GM21529 (cell line): ENCODE measurements at regions not wholly inside any gene's neighbourhood (a gene's known extent, or its start where the extent isn't known, plus 50 kb on each side); places are given as distances from the start of the nearest gene placed in this dataset.
"Not testable (repeated sequence)": the region's sequence is repeated elsewhere in the genome, so short reads cannot be mapped to it uniquely, and the experiment has no call there.

Experiments
- ATAC-seq: cut with Tn5 transposase; IDR thresholded peaks from one replicate; pipeline ENCODE4 v1.9.1; 2021; ENCODE audit not compliant: unreplicated experiment

DNA sequence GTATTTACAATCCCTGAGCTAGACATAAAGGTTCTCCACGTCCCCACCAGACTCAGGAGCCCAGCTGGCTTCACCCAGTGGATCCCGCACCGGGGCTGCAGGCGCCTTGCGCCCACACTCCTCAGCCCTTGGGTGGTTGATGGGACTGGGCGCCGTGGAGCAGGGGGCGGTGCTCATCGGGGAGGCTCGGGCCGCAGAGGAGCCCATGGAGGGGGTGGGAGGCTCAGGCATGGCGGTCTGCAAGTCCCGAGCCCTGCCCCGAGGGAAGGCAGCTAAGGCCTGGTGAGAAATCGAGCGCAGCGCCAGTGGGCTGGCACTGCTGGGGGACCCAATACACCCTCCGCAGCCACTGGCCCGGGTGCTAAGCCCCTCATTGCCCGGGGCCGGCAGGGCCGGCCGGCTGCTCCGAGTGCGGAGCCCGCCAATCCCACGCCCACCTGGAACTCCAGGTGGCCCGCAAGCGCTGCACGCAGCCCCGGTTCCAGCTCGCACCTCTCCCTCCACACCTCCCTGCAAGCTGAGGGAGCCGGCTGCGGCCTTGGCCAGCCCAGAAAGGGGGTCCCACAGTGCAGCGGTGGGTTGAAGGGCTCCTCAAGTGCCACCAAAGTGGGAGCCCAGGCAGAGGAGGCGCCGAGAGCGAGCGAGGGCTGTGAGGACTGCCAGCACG lies 260.9 kb upstream of the BTG1 start:
- not testable (repeated sequence) for ATAC-seq

DNA sequence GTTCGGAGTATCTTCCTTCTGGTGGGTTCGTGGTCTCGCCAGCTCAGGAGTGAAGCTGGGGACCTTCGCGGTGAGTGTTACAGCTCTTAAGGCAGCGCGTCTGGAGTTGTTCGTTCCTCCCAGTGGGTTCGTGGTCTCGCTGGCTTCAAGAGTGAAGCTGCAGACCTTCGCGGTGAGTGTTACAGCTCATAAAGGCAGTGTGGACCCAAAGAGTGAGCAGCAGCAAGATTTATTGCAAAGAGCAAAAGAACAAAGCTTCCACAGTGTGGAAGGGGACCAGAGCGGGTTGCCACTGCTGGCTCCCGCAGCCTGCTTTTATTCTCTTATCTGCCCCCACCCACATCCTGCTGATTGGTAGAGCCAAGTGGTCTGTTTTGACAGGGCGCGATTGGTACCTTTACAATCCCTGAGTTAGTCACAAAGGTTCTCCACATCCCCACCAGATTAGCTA lies 260.2 kb upstream of the BTG1 start:
- ATAC-seq = not testable (repeated sequence)

DNA sequence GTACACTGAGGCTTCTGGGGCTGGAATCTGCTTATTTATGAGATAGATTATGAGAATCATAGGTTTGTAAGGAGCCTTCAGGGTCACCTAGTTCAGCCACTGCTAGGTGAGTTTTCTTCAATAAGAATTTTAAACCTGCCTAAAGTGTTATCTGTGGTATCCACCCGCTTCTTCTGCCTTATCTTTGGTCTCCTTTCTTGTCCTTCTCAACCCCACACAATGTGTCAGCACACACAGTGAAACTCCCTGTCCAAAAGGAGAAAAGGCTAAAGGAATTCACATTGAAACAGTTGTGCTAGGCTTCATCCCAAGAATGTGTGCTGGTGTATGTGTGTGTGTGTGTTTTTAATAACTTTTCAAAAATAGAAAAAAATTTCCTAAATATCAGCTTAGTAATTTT lies 259.3 kb upstream of the BTG1 start:
- ATAC-seq = no peak

DNA sequence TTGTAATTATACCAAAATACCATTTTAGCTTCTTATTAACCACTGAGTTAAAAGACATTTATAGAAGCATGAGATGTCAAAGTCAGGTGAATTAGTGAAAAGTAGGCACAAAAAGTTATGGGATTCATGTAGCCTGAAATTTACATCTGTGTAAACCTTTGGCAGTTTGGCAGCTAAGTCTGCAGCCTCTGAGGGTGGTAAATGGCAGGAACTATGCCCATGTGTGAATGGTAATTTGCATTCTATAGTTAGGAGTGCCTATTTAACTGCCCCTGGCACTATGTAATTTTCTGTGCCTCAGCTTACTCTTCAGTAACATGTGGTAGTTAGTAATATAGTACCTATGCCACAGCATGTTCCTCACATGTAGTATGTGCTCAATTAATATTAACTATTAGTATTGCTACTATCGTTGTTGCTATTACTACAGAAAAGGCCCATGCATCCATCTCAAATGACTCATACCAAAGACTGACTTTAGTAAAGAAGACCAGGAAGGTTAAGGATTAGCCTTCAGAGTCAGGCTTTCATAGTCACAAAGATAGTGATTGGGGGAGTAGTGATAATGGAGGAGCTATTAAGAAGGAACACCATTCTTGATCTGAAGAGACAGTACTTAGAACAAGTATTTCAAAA lies 258.7 kb upstream of the BTG1 start:
- no peak for ATAC-seq

DNA sequence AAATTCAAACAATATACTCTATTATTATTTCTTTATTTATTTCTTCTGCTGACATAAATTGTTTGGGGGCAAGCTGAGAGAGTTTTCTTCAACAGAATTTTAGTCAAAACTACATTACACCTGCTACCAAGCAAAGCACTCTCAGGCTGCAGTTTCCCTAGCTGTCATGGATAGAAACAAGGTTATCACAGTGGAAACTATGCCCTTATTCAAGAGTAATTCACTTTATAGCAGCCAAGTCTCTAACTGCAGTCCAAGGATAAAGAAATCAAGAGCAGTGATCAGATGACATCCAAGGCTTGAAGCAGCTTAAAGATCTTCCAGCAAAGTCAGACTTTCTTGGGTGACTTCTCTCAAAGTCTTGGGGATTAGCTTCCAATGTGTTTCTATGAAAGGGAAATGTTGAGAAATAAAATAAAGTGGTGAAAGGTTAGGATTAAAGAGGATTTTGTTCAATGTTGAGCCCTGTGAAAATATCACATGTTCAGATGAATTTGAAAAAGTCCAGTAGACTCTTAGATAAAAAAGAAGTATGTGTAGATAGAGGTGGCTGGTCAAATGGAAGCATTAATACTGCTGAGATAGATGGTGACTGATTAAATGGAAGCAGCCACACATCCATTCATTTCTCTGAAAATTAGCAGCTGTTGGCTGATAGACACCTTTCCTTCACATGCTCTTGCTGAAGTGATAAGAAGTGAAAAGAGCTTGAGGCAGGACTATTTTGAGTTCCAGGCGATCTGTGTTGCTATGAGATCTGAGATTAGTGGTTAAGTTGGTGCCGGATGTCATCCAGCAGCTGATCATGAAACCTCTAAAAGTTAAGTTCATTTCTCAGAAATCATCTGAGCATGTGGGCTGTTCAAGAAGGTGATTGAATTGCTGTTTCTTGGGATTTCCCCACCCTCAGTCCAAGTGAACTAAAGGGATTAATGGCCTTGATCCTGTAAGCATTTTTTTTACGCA lies 257.8 kb upstream of the BTG1 start:
- peak; percentile 88 for ATAC-seq

DNA sequence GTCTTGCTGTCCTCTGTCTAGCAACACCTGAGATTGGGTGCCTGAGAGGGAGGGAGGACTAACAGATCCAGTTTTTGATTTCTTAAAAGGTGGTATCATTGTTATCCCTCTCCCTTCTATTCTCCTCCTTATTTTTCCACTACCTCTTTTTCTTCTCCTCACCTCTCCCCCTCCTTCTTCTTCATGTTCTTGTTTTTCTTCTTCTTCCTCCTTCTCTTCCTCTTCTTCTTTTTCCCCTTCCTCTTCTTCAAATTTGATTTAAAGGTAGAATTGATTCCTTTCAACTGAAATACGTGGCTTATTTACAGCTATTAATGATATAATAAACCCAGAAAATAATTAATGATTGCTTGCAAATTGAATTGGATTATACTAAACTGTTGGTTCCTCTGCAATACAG lies 256.8 kb upstream of the BTG1 start:
- ATAC-seq = no peak

DNA sequence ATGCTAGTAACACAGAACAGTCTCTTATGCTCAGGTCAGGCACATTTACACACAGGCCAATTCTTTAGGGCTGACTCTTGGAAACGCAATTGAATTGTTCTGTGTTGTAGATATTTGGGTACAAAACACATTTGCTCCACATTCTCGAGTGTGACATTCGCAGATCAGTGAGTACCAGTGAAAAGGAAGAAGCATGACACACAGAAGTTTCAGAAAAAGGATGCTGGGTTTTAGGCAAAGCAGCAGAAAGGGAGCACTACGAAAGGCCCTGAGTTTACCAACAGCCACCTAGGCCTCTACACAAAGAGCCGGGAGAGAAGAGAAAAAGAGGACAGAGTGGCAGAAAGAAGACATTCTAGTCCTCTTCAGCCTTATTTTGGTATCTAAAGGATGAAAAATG lies 254.4 kb upstream of the BTG1 start:
- peak; percentile 31 for ATAC-seq

DNA sequence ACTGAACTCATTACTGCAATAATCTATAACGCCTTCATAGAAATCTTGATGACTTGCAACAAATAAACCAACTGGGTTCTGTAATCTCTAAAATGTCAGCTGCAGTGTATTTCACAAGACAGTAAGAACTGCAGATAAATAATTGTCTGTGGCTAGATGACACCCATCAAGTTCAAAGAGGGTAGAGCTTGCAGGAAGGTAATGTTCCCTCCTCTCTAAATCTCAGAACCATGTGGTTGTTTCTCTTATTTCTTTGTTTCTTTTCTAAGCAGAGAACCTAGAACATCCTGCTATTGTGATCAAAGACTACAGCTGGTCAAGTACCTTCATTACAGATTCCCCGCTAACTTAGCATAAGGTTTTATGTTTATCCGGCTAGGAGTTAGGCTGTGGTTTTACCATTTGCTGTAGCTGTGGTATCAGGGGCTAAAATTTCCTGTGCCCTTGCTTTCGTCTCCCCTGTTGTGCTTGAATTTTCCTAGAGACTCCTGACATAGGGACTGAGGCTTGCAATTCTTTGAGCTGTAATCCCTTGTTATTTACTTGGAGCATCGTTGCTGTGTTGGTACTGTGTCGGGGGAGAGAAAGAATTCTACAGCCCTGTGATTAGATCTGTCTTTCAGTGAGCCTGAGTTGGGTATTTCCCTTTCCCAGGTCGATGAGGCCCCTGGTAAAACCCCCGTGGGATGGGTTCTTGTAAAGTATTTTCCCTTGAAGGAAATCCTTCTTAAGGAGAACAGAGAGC lies 253.1 kb upstream of the BTG1 start:
- peak; percentile 38 for ATAC-seq

DNA sequence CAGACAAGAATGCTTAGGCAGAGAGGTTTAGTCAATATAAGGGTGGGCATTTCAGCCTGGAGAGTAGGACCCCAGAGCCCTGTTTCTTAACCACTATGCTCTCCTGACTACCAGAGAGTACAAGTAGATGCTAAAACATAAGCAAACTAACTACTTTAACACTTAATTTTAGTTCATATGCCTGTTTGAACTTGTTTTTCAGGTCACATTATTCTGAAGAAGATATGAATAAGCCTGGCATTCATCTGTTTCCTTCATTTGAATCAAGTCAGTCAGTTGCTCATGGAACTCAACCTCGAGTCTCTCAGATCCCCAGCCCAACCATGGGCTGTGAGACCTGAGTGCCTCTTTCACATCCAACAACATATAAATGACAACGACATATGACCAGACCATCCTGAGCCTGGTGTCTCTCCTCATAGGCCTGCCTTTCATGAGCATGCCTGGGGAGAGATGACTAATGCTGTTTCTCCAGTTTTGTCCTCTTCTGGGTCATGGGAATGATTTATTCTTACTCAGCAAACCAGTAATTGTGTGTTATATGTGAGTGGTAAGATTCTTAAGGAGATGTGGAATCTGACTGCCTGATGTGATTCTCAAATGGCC lies 251.1 kb upstream of the BTG1 start:
- ATAC-seq = no peak

DNA sequence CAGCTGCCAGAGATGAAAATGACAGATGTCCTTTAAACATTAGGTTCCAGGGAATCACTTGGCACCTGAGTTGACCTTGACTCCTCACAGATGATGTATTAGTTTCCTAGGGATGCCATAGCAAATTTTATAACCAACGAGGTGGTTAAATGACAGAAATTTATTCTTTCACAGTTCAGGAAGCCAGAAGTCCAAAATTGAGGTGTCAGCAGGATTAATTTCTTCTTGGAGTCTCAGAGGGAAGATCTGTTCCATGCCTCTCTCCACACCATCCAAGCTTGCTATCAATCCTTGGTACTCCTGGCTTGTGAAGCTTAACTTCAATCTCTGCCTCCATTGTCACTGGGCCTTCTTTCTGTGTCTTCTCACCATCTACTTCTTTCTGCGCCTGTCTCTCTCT lies 249.7 kb upstream of the BTG1 start:
- no peak for ATAC-seq

DNA sequence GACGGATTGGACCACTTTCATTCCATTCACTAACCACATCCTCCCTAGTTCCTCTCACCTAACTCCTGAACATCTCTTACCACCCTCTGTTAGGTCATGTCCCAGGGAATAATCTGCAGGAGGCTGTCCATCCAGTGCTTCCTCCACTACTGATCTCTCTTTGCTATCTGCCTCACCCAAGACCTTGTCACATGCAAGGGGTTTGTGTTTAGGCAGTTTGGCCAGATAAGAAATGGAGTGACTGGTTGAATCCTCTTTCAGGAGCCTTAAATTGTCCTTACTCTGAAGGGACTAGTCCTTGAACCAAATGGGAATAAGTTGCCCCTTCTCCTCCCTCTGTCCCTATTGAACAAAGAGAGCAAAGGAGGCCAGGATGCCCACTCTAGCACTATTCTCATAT lies 249.2 kb upstream of the BTG1 start:
- no peak for ATAC-seq

DNA sequence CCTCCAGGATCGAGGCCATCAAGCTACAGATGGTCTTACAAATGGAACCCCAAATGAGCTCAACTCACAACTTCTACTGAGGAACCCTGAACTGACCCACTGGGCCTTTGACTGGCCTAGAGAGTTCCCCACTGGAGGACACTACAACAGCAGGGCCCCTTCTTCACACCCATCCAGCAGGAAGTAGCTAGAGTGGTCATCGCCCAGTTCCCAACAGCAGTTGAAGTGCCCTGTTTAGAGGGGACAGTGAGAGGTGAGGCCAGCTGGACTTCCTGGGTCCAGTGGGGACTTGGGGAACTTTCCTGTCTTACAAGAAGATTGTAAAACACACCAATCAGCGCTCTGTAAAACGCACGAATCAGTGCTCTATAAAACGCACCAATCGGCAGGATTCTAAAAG lies 247.9 kb upstream of the BTG1 start:
- ATAC-seq = no peak

DNA sequence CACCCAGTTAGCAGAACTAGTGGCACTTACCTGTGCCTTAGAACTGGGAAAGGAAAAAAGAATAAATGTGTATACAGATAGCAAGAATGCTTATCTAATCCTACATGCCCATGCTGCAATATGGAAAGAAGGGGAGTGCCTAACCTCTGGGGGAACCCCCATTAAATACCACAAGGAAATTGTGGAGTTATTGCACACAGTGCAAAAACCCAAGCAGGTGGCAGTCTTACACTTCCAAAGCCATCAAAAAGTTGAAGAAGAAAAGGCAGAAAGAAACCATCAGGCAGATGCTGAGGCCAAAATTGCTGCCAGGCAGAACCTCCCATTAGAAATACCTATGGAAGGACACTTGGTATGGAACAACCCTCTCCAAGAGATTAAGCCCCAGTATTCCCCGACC lies 246.1 kb upstream of the BTG1 start:
- not testable (repeated sequence) for ATAC-seq

DNA sequence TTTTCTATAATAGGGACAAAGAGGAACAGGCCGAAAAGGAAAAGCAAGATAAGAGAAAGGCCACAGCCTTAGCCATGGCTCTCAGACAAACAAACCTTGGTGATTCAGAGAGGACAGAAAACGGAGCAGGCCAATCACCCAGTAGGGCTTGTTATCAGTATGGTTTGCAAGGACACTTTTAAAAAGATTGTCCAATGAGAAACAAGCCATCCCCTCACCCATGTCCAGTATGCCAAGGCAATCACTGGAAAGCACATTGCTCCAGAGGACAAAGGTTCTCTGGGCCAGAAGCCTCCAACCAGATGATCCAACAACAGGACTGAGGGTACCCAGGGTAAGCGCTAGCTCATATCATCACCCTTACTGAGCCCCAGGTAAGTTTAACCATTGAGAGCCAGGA lies 243.8 kb upstream of the BTG1 start:
- ATAC-seq = no peak

DNA sequence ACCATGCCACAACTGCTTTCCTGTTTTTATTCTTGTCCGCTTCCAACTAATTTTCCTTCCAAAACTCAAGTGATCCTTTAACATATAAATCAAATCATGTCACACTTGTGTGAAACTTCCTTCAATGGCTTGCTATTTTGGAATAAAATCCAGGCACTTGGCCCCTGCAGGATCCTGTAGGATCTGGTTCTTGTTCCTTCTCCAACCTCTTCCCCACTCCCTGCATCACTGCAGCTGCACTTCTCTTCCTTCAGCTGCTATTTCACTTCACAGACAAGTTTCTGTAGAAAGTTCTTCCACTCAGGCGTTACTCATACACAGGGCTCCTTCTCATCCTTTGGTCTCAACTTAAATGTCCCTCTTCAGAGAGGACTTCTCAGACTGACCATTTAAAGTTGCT lies 239.7 kb upstream of the BTG1 start:
- ATAC-seq = no peak

DNA sequence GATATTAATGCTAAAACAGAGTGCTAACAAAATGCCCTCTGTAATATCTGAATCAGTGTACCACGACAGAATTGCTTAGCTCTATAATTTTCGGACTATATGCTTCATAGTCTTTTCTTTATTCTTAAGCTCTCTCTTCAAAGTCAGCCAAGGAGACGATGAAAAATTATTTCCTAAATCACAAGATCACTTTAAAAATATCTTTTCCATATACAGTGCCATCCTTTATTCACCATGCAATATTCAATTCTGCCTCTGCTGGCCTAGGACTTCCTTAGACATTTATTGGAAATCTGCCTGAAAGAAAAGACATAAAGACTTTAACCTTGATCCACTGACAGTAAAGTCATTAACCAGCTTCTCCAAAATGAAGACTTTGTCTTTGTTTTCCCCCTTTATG lies 238.9 kb upstream of the BTG1 start:
- ATAC-seq = no peak

DNA sequence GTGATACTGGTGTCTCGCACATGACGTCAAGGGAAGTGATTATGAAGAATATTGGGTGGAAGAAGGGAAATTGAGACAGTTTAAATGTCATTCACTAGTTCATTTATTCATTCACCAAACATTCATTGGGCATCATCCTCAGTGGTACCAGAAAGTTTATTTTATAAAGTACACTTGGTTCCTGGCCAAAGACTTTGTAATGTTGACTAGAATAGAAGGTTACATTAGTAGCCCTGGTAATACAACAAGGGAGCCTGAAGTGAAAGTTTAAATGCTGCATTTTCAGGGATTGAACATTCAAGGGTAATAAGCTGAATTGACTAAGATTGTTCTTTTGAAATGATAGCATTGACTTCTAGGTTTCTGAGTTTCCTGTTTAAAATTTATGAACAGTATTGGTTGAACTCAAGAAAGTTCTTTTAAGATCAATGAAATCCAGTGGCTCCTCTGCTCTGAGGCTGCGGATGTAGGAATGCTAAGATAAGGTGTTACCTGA lies 236.8 kb upstream of the BTG1 start:
- ATAC-seq = no peak

DNA sequence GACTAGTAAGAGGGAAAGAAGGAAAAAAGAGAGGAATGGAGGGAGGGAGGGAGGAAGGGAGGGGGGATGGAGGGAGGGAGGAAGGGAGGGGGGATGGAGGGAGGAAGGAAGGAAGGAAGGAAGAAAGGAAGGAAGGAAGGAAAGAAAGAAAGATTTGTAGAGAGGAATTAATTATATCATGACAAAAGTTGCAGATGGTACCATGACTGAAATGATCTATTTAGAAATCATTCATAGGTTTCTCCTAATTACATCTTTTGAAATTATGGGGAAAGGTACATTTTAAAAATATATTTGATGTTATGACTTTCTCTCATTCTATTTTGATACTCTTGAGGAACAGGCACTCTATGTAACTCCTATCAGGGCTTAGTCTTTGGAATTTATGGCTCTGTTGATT lies 236.2 kb upstream of the BTG1 start:
- ATAC-seq = no peak

DNA sequence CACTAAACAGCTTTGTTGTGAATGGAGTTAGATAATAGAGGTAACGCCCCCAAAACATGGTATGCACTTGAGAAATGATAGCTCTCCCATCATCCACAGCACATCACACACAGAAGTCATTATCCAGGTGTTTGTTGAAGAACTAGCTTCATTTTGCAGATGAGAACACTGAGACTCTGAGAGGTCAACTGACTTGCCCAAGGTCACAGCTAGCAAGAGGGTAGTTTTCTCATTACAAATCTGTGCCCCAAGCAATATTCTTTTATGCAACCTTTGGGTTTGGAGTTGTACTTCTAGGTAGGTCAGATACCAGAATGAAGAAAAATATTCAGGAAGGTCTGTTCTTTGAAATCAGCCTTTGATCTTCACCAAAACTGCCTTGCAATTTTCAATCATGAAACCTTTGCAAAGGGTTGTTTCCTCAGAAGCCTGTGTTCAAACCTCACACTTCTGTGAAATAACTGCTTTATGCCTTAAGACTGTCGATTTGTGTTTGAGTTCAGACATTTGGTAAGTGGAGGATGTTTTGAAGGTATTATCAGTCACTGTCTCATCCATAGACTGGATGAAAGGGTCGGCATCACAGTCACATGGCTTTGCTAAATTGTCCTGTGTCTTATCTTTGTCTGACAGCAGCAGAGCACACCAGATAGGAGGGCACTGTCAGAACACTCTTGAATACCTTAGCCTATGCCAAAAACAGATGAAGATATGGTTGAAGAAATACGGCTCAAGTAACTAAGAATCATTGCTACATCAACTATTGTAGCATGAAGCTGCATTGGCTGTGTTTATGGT lies 233.2 kb upstream of the BTG1 start:
- no peak for ATAC-seq

DNA sequence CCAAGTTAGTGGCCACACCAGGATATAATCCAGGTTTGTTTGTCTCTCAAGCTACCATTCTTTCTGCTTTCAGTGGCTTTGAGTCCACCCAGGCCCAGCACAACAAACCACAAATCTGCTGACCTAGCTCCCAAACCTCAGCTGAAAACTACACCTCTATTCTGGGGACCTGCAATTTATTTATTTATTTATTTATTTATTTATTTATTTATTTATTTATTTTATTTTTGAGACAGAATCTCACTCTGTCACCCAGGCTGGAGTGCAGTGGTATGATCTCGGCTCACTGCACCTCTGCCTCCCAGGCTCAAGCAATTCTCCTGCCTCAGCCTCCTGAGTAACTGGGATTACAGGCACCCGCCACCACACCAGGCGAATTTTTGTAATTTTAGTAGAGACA lies 229.9 kb upstream of the BTG1 start:
- not testable (repeated sequence) for ATAC-seq
